GM23248 (cell line): ENCODE measurements at regions not wholly inside any gene's neighbourhood (a gene's known extent, or its start where the extent isn't known, plus 50 kb on each side); places are given as distances from the start of the nearest gene placed in this dataset.

ENCODE experiments used
- EZH2 ChIP-seq: fragments of 200-600 bp; sonication (generic); IDR thresholded peaks from 2 replicates; pipeline ENCODE4 v1.6.1; 2018; ENCODE audit warnings: antibody characterized with exemption, mild to moderate bottlenecking; ENCODE audit not compliant: insufficient read depth, poor library complexity, severe bottlenecking
- EZH2phosphoT487 ChIP-seq: fragments of 200-600 bp; sonication (generic); IDR thresholded peaks from 2 replicates; pipeline ENCODE4 v1.6.1; 2018; ENCODE audit warnings: antibody characterized with exemption, moderate library complexity, mild to moderate bottlenecking, low read depth; ENCODE audit not compliant: insufficient read depth

DNA sequence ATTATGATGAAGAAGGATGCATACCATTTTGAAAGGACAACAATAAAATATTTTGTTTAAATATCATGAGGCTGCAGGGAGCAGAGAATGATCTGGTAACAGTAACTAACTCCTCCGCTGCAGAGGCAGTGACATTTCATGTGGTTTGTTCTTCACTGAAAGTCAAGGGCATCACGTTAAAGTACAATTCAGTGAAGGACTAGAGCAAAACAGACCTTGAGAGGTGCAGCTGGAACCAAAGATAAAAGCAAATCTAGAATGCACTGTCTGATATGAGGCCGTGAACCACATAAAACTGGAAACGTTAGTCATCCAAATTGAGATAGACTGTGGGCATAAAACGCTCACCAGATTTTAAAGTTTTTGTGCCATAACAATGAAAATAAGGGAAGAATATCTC, 522.9 kb upstream of the TNP1 start:
- TF ChIP-seq EZH2 (no peak), EZH2phosphoT487 (no peak)
